Gastrocnemius medialis (tissue), 4 donors: ENCODE measurements at regions not wholly inside any gene's neighbourhood (a gene's known extent, or its start where the extent isn't known, plus 50 kb on each side); places are given as distances from the start of the nearest gene placed in this dataset.

Source experiments
- CTCF ChIP-seq, 5 experiments: fragments of 450-650 bp in 3 of 5; fragments of 200-600 bp in 2 of 5; sonication (generic) in 2 of 5; IDR thresholded peaks in 4 of 5; conservative IDR thresholded peaks in 1 of 5; 1 replicate in 4 of 5; 2 replicates in 1 of 5; pipeline ENCODE4 v1.5.1; 2016 to 2019; ENCODE audit warnings: antibody characterized with exemption in 5 of 5, mild to moderate bottlenecking in 3 of 5, moderate library complexity in 3 of 5
- POLR2A ChIP-seq, 2 donors: fragments of 450-650 bp; IDR thresholded peaks; one replicate each; pipeline ENCODE4 v1.6.1; 2017; ENCODE audit warnings: antibody characterized with exemption in 2 of 2, mild to moderate bottlenecking in 2 of 2, moderate library complexity in 2 of 2

- TF ChIP-seq CTCF (IDR thresholded peaks at IDR 0.05 in 4 of 5, conservative IDR thresholded peaks at IDR 0.05 in 1 of 5) (peak in 2 of 5 experiments; percentile 9 to 14), POLR2A (IDR thresholded peaks at IDR 0.05) (no peak)
These were observed 220.7 kb upstream of the ZBED5 start for GRCh38 chr11:11078344-11079086.
